ENCODE measurements at regions not wholly inside any gene's neighbourhood (a gene's known extent, or its start where the extent isn't known, plus 50 kb on each side); places are given as distances from the start of the nearest gene placed in this dataset.
"Not testable (repeated sequence)": the region's sequence is repeated elsewhere in the genome, so short reads cannot be mapped to it uniquely, and the experiment has no call there.

- Histone ChIP-seq H3K4me3 (no peak overlapping the region), H3K27me3 (no peaks in the 10 kb centered on the region), H3K9me3 (no peaks in the 10 kb centered on the region), H3K4me1 (no peaks in the 10 kb centered on the region), H3K27ac (no peak overlapping the region), H3K36me3 (no peaks in the 10 kb centered on the region)
- TF ChIP-seq, protein P1, sequence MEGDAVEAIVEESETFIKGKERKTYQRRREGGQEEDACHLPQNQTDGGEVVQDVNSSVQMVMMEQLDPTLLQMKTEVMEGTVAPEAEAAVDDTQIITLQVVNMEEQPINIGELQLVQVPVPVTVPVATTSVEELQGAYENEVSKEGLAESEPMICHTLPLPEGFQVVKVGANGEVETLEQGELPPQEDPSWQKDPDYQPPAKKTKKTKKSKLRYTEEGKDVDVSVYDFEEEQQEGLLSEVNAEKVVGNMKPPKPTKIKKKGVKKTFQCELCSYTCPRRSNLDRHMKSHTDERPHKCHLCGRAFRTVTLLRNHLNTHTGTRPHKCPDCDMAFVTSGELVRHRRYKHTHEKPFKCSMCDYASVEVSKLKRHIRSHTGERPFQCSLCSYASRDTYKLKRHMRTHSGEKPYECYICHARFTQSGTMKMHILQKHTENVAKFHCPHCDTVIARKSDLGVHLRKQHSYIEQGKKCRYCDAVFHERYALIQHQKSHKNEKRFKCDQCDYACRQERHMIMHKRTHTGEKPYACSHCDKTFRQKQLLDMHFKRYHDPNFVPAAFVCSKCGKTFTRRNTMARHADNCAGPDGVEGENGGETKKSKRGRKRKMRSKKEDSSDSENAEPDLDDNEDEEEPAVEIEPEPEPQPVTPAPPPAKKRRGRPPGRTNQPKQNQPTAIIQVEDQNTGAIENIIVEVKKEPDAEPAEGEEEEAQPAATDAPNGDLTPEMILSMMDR (IDR thresholded peaks at IDR 0.05): no peak
- DNase-seq (ENCODE audit: low spot score): no peak
Observed at GRCh38 chr5:36790847-36791246, 85.7 kb upstream of the NIPBL start.

GRCh38 chr5:36792560-36793180 lies 83.9 kb upstream of the NIPBL start:
- Histone ChIP-seq H3K27me3 (no peaks in the 10 kb centered on the region), H3K36me3 (no peaks in the 10 kb centered on the region), H3K4me1 (no peaks in the 10 kb centered on the region), H3K27ac (no peak overlapping the region), H3K4me3 (no peak overlapping the region), H3K9me3 (no peaks in the 10 kb centered on the region)
- TF ChIP-seq, protein P1 (IDR thresholded peaks at IDR 0.05): no peak
- no peak for DNase-seq (ENCODE audit: low spot score)

DNA sequence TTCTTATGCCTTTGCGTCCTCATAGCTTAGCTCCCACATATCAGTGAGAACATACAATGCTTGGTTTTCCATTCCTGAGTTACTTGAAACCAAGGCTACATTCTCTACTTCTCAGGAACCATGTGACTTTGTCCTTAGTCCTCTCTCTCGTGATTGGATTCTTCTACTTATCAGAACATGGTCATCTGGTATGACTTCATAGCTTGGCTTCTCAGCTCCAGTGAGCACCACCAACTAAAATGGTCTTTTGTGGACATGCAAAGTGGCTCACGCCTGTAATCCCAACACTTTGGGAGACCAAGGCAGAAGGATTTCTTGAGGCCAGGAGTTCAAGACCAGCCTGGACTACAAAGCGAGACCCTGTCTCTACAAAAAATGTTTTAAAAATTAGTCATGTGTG lies 81.2 kb upstream of the NIPBL start:
- Histone ChIP-seq H3K27me3 (no peaks in the 10 kb centered on the region), H3K9me3 (no peaks in the 10 kb centered on the region), H3K27ac (no peak overlapping the region), H3K36me3 (no peaks in the 10 kb centered on the region), H3K4me3 (no peak overlapping the region), H3K4me1 (no peaks in the 10 kb centered on the region)
- TF ChIP-seq, protein P1 (IDR thresholded peaks at IDR 0.05): no peak
- no peak for DNase-seq (ENCODE audit: low spot score)

GRCh38 chr5:36796155-36796554 lies 80.4 kb upstream of the NIPBL start:
- Histone ChIP-seq H3K4me1 (no peaks in the 10 kb centered on the region), H3K27ac (no peak overlapping the region), H3K27me3 (no peaks in the 10 kb centered on the region), H3K4me3 (no peak overlapping the region), H3K36me3 (no peaks in the 10 kb centered on the region), H3K9me3 (no peaks in the 10 kb centered on the region)
- TF ChIP-seq, protein P1 (IDR thresholded peaks at IDR 0.05): no peak
- DNase-seq (ENCODE audit: low spot score): no peak

- Histone ChIP-seq H3K36me3 (no peaks in the 10 kb centered on the region), H3K4me3 (no peak overlapping the region), H3K27ac (no peak overlapping the region), H3K9me3 (no peaks in the 10 kb centered on the region), H3K4me1 (no peaks in the 10 kb centered on the region), H3K27me3 (no peaks in the 10 kb centered on the region)
- DNase-seq (ENCODE audit: low spot score): no peak
- TF ChIP-seq, protein P1 (IDR thresholded peaks at IDR 0.05): no peak
Observed at GRCh38 chr5:36801523-36801922, 75.0 kb upstream of the NIPBL start.

GRCh38 chr5:36802187-36802586 lies 74.4 kb upstream of the NIPBL start:
- no peak for DNase-seq (ENCODE audit: low spot score)
- no peaks in the 10 kb centered on the region for H3K9me3 ChIP-seq
- TF ChIP-seq, protein P1 (IDR thresholded peaks at IDR 0.05): no peak
- H3K4me3 ChIP-seq: no peak overlapping the region
- no peaks in the 10 kb centered on the region for H3K4me1 ChIP-seq
- no peak overlapping the region for H3K27ac ChIP-seq
- H3K36me3 ChIP-seq: no peaks in the 10 kb centered on the region
- no peaks in the 10 kb centered on the region for H3K27me3 ChIP-seq

DNA sequence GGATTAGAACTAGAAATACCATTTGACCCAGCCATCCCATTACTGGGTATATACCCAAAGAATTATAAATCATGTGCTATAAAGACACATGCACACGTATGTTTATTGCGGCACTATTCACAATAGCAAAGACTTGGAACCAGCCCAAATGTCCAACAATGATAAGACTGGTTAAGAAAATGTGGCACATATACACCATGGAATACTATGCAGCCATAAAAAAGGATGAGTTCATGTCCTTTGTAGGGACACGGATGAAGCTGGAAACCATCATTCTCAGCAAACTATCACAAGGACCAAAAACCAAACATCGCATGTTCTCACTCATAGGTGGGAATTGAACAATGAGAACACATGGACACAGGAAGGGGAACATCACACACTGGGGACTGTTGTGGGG lies 63.3 kb upstream of the NIPBL start:
- H3K4me3 ChIP-seq; H3K27me3 ChIP-seq; H3K4me1 ChIP-seq; H3K36me3 ChIP-seq; DNase-seq (ENCODE audit: low spot score); H3K9me3 ChIP-seq; H3K27ac ChIP-seq: not testable (repeated sequence)

Data from right atrium auricular region (tissue), 2 donors.